LNCAP (cell line): ENCODE measurements at regions not wholly inside any gene's neighbourhood (a gene's known extent, or its start where the extent isn't known, plus 50 kb on each side); places are given as distances from the start of the nearest gene placed in this dataset.

Source experiments
- CTCF ChIP-seq: fragments of 450-650 bp; IDR thresholded peaks from 2 replicates; pipeline ENCODE4 v1.5.1; 2017; ENCODE audit warnings: mild to moderate bottlenecking

DNA sequence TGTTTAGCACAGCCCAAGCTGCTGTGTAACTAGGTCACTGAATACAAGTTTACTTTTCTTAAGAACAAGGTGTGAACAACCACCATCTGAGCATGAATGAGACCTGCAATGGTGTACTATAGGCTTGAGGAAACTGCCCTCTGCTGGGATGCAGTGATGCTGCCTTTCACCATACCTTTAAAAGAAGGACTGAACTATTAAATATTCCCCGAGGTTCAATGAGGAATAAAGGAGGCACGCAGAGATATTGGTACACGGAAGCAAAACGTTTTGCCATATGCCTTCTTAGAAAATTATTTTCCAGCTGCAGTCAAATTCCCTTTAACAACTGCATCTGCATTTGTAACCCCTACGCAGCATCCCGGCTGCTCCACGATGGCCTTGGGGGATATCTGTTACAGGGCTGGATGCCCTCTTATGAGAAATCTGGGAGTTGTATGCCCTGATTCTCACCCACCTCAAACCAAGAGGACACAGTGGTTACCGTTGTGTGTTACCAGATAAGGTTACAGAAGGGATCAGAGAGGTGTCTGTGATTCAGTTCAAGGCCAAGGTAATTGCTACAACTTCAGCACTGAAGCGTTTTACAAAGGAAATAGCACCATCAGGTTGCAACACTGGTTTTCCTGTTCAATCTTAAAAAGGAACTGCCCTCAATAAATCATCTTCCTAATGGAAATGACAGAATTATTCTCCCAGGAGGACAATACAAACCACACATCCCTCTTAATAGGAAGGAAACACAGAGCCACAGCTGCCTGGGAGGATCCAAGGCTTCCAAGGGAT is 470.5 kb downstream of the LTN1 start:
- TF ChIP-seq CTCF, result peak; percentile 52

- TF ChIP-seq CTCF, result no peak
Observed at GRCh38 chr21:28518630-28519029, 474.0 kb downstream of the LTN1 start.

DNA sequence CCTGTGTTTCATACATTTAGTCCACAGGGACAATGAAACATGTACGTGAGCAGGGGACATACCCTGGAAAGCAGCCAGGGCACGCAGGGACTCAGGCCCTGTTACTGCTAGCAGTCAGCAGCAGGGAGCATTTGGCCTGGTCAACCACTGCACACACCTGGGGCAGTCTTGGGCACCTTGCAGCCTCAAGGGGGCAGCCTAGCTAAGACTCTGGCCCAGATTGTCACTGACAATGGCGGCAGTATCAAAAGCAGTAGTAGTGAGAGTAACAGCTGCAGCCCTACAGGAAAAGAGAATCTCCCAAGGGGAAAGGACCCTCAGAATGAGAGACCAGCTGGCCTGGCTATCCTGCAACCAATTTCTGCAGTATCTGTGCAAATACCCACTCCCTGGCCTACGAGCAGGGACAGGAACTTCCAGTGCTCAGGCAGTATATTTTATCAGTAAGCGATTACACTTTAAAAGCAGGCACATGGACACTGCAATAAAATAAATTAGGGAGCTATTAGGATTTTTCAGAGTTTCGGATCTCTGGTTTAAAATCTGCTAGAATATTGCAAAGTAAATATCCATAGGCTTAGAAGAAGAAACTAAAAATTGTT is 475.6 kb downstream of the LTN1 start:
- TF ChIP-seq CTCF, result peak; percentile 35; the same call in 1 of the 2 replicates

DNA sequence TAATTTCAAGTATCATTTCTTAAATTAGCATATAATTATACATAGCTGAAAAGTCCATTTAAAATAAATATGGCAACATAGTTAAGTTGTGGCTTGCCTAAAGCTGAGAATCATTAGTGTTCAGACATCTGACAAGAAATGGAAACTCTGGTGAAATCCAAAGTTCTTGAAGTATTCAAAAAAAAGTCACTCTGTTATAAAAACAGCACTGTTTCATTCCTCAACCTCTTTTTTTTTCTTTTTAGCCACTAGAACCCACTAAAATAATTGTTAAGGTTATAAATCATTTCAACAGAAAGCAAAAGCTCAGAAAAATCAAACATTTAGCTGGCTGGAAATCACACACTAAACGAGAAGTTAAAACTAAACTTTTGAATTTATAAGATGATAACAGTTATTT is 476.7 kb downstream of the LTN1 start:
- no peak for TF ChIP-seq CTCF

GRCh38 chr21:28513428-28513827 is 479.2 kb downstream of the LTN1 start:
- no peak for TF ChIP-seq CTCF

GRCh38 chr21:28509031-28509430 is 483.6 kb downstream of the LTN1 start:
- TF ChIP-seq CTCF, result no peak

DNA sequence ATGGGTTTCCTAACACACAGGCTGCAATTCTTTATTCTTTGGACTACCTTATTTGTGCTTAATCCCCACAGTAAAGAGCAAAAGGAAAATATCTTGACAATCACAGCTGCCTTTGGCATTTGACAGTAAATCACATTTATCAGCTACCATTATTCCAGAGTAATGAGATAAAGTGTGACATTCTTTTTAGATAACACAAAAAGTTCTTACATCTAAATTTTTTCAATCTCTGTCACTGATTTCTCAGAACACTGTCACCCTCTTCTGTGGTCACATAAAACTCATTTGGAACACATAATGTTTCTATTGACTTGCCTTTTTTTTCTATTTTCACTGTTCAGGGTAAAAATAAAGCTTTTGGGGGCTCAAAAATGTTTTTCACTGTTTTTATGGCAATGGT is 484.6 kb downstream of the LTN1 start:
- TF ChIP-seq CTCF, result no peak
